ENCODE measurements at regions not wholly inside any gene's neighbourhood (a gene's known extent, or its start where the extent isn't known, plus 50 kb on each side); places are given as distances from the start of the nearest gene placed in this dataset.
"Not testable (repeated sequence)": the region's sequence is repeated elsewhere in the genome, so short reads cannot be mapped to it uniquely, and the experiment has no call there.

DNA sequence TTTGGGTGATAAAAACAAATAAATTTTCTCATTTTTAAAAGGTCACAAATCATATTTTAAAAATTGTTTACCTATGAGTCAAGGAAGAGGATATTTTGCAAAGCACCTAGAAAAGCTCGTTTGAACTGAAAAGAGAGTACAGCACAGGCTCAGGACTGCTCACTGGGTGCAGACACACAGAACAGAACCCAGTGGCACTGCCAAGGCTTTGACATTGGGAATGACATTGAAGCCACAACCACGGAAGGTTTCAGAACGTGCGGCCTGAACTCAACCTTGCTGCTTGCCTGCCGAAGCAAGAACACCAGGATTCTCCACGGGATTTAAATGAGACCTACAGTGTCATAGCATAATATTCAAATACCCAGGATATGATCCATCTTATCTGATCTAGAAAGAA, 597.1 kb upstream of the B3GAT1 start:
- DNase-seq = no peak

DNA sequence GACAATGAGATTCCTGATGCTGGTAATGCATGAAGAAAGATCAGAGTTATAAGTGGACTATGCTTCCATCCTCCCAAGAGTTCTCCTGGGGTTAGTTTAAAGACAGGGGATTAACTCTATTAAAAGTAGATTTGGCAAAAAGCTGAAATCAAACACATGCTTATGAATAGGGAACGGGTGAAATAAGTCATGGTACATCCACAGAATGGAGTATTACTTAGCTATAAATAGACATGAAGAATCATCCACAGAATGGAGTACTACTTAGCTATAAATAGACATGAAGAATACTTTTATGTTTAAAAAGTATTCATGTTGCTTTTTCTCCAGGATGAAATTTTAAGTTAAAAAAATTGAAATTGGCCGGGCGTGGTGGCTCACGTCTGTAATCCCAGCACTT, 596.4 kb upstream of the B3GAT1 start:
- no peak for DNase-seq

DNA sequence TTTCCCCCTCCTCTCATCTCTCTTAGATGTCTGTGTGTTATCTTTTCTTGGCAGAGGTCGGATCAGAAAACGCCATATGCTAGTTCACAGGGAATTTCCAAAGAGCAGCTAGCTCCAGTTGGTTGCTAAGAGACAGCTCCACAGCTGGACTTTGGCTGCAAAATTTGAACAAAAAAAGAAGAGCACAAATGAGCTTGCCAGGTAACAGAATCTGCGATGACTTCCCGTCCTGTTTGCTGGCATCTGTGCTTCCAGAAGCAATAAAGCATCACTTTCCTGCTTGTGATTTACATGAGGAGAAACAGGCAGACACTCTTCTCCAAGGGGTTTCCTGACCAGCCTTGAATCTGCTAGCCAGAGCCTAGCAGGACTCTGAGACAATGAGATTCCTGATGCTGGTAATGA, 596.0 kb upstream of the B3GAT1 start:
- DNase-seq = no peak

DNA sequence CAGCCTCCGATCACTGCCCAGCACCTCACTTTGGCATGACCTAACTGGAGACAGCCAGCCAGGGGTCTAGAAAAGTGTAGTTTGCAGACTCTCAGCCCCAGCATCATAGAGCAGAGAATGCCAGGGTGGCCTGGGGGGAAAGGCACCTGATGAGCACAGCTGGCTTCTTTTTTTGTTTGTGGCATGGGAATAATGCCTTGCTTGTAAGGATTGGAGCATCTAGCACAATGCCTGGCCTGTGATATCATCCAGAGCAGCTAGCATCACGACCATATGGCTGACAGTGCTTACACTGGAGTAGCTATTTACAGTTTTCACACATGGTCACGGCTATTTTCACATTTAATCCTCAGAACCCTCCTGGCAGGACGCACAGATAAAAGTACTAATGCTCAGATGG, 594.8 kb upstream of the B3GAT1 start:
- DNase-seq = no peak

DNA sequence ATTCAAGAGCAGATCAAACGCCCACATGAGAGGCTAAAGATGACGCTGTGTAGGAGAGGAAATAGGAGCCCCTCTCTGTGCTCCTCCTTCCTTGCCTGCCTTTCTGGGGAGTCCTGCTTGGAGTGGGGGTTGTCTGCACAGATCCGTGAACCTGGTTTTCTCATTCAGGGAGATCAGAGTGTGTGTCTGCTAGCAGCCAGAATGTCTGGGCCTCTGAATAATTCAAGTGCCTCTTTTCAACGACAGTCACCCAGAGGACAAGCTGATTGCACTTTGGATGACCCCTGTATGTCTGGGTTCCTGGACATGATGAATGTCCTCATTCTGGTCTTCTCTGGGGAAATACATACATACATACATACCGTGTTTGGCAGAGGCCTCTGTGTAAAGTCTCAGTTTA, 592.5 kb upstream of the B3GAT1 start:
- DNase-seq = no peak

DNA sequence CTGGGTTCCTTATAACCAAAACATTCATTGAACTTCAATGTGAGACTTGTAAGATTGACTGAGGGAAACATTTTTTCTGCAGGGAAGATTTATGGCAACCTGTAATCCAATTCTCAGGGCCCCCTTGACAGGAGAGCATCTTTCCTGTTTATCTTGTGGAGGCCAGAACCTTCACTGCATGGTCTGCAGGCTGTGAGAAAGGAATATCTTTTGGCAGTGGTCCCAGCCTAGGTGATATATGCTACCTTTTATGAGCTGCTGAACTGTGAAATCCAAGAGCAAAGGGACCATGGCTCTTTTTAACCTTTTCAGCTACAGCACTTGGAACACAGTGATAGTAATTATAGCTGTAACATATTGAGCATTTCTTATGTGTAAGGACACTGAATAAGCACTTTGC, 590.2 kb upstream of the B3GAT1 start:
- no peak for DNase-seq

GRCh38 chr11:135001581-135001980, 589.5 kb upstream of the B3GAT1 start:
- DNase-seq = no peak

GRCh38 chr11:135001065-135001464, 589.0 kb upstream of the B3GAT1 start:
- not testable (repeated sequence) for DNase-seq

DNA sequence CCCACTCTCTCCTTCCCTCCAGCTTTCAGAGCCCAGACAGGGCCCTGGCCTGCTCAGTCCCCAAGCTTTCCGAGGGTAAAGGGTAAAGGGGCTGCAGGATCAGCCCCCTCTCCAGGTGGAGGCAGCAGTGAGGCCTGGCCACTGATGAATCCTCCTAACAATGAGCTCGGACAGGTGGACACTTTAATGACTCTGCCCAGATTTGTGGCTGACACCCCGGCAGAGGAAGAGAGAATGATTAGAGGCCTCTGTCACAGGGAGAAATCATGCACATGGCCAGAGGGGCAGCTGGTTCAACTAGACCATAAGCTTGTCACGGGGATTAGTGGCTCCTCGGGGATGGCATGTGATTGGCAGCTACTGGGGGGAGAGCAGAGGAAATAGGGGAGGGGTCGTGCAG, 587.5 kb upstream of the B3GAT1 start:
- no peak for DNase-seq

GRCh38 chr11:134997652-134998320, 585.7 kb upstream of the B3GAT1 start:
- no peak for DNase-seq

- no peak for DNase-seq
Measured at GRCh38 chr11:134995741-134996140, 583.7 kb upstream of the B3GAT1 start.

DNA sequence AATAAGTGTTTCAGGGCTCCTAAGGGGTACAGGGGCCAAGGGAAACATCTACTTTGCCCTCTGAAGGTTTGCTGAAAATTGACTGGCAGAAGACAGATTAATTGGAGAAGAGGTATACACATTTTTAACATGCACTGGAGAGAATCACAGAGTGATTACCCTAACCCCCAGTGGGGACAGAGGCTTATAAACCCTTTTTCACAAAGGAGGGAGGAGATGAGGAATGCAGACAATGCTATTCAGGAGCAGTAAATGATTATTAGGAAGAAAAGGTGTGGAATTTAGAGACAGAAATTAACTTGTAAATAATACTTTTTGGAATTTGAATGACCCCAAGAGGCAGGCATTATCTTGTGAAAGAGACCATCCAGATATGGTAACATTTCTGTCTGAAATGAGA, 582.4 kb upstream of the B3GAT1 start:
- DNase-seq = no peak

GRCh38 chr11:134993691-134994243, 581.7 kb upstream of the B3GAT1 start:
- DNase-seq = no peak

DNA sequence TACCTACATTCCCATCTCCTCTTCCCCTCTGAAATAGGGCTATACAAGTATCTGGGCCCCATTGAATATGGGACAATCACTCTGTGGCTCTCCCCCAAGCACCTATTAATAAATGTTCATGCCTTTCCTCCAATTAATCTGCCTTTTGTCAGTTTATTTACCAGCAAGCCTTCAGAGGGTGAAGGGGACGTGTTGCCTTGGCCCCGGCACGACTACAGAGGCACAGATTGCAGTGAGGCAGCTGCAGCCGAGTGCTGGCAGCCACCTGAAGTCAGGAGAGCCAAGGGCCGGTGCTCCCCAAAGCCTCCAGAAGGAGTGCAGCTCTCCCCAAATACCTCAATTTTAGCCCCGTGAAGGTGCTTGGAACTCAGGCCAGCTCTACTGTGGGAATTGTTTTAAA, 580.9 kb upstream of the B3GAT1 start:
- no peak for DNase-seq

GRCh38 chr11:134988495-134988894, 576.5 kb upstream of the B3GAT1 start:
- DNase-seq = no peak

GRCh38 chr11:134987822-134988221, 575.8 kb upstream of the B3GAT1 start:
- DNase-seq = no peak

- no peak for DNase-seq
Measured at GRCh38 chr11:134987223-134987768, 575.3 kb upstream of the B3GAT1 start.

DNA sequence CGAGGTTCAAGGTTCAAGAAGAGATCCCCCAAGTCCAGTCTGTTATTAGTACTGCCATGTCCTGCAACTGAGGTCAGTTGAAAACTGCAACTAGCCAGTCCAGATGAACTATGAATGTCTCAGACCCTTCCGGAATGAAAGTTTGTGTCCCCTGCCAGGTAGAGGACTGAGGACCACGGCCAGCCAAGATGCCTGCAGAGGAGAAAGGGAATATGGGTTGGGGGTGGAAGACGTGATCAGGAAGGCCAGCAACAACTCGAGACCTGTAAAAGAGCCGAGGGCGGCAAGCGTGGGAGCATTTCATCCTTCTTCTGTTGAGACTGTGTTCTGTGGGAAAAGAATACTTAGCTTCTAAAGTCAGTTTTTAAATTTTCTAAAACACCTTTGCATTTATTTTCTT, 572.4 kb upstream of the B3GAT1 start:
- DNase-seq = no peak

DNA sequence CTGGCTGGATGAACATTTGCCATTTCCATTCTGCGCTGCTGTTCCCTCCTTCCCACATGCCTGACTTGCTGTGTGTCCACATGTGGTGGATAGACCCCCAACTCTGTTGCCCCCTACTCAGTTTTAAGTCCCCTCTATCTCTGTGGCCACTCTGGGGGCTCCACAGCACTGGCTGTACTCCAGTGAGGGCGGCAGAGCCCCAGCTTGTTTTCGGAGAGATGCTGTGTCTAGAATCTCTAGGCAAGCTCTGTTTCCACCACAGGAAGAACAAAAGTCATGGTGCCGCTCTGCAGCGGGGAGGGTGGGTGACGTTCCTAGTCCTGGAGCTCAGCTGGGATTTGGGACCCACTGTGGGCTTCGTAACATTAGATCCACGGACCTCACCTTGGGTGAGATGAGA, 570.4 kb upstream of the B3GAT1 start:
- DNase-seq = not testable (repeated sequence)

DNA sequence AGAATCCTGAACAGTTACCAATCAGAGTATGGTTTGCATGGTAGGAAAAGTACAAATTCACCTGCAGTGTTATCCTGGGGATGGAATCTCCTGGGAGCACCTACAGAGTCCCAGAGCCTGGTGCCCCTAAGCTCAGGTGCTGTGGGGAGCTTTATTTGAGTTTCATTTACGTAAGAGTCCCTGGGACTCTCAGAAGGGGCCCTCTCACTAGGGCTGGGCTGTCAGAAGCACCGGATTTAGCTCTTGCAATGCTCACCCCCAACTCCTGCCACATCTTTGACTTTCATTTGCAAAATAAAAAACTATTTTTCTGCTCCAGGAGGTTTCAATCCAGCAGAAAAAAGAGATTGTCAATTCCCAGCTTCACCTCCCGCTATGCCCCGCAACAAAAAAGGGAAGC, 569.8 kb upstream of the B3GAT1 start:
- no peak for DNase-seq

GRCh38 chr11:134980819-134981710, 569.0 kb upstream of the B3GAT1 start:
- DNase-seq = no peak

DNA sequence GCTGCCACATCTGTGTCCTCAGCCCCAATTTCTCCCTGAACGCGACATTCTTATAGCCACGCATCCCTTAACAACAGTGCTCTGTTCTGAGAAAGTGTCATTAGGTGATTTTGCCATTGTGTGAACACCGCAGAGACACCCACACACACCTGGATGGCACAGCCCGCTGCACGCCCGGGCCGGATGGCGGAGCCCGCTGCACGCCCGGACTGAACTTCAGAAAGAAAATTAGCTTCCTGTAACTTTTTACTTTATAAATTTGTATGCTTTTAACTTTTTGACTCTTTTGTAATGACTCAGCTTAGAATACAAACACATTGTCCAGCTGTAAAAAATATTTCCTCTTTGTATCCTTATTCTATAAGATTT, 567.0 kb upstream of the B3GAT1 start:
- DNase-seq = not testable (repeated sequence)

DNA sequence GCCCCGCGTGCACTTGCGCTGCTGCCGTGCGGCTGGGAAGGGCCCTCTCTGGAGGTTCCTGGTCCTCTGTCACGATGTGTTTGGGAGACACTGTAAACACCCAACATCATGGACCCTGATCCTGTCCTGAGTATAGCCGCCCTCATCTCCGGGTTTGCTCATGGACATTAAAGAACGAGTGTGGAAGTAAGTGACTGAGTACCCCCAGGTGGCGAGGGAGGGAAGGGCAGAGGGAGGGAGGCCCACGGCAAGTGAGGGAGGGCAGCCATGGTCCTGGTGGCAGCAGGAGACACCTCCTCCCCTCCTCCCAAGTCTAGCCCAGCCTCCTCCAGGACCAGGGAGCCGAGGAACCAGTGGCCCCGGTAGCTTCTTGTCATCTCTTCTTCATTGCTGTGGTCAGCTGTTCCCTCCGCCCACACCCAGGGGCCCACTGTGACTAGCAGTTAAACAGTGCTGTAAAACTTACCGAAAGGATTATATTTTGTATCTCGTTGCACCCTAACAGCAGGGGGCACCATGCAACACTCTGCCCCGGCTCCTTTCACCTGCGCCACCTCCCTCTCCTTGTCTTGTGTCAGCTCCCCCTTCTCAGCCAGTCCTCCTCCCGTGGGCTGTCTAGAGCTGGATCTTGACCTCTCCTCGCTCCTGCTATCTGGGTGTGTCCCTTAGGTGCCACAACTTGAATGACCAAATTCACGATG, 566.5 kb upstream of the B3GAT1 start:
- DNase-seq = no peak

Measured in NCI-H146 (cell line).